ENCODE measurements at regions not wholly inside any gene's neighbourhood (a gene's known extent, or its start where the extent isn't known, plus 50 kb on each side); places are given as distances from the start of the nearest gene placed in this dataset.
A peak's percentile ranks its signal among the peaks of the same experiment; 100 is the strongest.

DNA sequence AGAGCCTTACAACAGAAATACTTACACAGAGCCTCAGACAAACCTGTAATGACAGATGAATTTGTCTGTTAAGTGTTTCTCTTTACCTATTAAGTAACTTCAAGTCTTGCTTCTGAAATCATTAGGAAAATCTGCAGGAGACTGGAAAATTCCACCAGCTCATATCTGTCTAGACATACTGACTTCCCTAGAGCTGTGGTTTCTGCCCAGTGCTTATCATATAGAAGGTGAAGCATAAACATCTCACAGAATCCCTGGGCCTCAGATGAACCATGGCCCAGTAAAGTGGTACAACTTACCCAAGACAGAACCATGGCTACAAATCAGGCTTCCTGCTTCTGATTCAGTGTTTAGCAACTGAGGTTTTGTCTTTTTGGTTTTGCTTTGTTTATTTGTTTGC, 91.6 kb downstream of the EGLN3 start:
- CTCF ChIA-PET = interaction anchor here (1.2 to 1.4 kb wide), 3 partner anchors 10 to 473 kb away, joined by 3 to 10 read pairs (median 3); no protein-coding TSS in a partner anchor
- Mint-ChIP-seq H3K27ac (no peak overlapping the region), H3K4me3 (no peak overlapping the region), H3K9me3 (peaks cover 4% of the 10 kb centered on the region), H3K27me3 (ENCODE audit: low read depth) (no peaks in the 10 kb centered on the region), H3K36me3 (no peaks in the 10 kb centered on the region), H3K4me1 (no peaks in the 10 kb centered on the region)
- ATAC-seq = no peak
- POLR2A ChIA-PET = no interaction called here
- no peak for DNase-seq (ENCODE audit: low spot score)
- TF ChIP-seq ZNF138 (CRISPR knock-in tag; conservative IDR thresholded peaks at IDR 0.05) (no peak), ZNF219 (CRISPR knock-in tag; IDR thresholded peaks at IDR 0.05; ENCODE audit: borderline replicate concordance) (no peak)

DNA sequence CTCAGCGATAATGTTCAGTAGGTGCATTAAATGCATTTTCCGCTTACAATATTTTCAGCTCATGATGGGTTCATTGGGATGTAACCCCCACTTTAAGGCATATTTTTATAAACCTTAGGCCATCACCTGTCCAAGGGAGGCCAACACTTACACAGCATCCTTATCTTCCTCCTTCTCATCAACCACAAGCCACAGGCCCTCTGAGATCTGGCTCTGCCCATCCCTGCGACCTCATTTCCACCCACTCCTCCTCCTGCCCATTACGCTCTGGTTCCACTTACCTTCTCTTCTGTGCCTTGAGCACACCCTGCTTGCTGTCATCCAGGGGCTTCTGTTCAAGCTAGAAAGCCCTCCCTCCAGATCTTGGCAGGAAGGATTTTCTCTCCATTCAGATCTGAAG, 93.2 kb downstream of the EGLN3 start:
- no peaks in the 10 kb centered on the region for H3K27me3 Mint-ChIP-seq (ENCODE audit: low read depth)
- ChIA-PET CTCF (no interaction called here), POLR2A (no interaction called here)
- H3K9me3 Mint-ChIP-seq = peaks cover 4% of the 10 kb centered on the region
- no peak for DNase-seq (ENCODE audit: low spot score)
- no peak for ATAC-seq
- no peak overlapping the region for H3K27ac Mint-ChIP-seq
- TF ChIP-seq, protein P1, sequence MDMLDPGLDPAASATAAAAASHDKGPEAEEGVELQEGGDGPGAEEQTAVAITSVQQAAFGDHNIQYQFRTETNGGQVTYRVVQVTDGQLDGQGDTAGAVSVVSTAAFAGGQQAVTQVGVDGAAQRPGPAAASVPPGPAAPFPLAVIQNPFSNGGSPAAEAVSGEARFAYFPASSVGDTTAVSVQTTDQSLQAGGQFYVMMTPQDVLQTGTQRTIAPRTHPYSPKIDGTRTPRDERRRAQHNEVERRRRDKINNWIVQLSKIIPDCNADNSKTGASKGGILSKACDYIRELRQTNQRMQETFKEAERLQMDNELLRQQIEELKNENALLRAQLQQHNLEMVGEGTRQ (CRISPR knock-in tag; IDR thresholded peaks at IDR 0.05) = no peak
- TF ChIP-seq SP1 (CRISPR knock-in tag; conservative IDR thresholded peaks at IDR 0.05) (no peak), SMAD4 (CRISPR knock-in tag; IDR thresholded peaks at IDR 0.05) (no peak)
- no peak overlapping the region for H3K4me3 Mint-ChIP-seq
- H3K4me1 Mint-ChIP-seq = peaks cover 4% of the 10 kb centered on the region
- H3K36me3 Mint-ChIP-seq = no peaks in the 10 kb centered on the region

DNA sequence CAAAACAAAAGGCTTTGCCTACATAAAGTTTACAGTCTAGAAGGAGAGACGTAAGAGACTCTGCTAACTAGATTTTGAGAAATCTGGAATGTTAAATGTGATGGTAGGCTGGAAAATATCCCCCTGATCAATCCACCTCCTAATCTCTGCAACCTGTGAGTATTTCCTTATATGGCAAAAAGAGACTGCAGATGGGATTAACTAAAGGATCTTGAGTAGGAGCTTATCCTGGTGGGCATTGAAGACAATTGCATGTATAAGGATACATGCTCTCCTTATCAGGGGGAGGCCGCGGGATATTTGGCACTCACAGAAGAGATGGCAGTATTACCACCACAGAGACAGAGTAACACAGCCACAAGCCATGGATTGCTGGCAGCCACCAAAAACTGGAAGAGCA, 95.2 kb downstream of the EGLN3 start:
- ATAC-seq (peak; percentile 77), DNase-seq (ENCODE audit: low spot score) (no peak)
- ChIA-PET CTCF (no interaction called here), POLR2A (no interaction called here)
- Mint-ChIP-seq H3K27me3 (ENCODE audit: low read depth) (no peaks in the 10 kb centered on the region), H3K4me3 (no peak overlapping the region), H3K36me3 (no peaks in the 10 kb centered on the region), H3K9me3 (peaks cover 4% of the 10 kb centered on the region), H3K27ac (no peak overlapping the region), H3K4me1 (peaks cover 24% of the 10 kb centered on the region)
- TF ChIP-seq, protein P2, sequence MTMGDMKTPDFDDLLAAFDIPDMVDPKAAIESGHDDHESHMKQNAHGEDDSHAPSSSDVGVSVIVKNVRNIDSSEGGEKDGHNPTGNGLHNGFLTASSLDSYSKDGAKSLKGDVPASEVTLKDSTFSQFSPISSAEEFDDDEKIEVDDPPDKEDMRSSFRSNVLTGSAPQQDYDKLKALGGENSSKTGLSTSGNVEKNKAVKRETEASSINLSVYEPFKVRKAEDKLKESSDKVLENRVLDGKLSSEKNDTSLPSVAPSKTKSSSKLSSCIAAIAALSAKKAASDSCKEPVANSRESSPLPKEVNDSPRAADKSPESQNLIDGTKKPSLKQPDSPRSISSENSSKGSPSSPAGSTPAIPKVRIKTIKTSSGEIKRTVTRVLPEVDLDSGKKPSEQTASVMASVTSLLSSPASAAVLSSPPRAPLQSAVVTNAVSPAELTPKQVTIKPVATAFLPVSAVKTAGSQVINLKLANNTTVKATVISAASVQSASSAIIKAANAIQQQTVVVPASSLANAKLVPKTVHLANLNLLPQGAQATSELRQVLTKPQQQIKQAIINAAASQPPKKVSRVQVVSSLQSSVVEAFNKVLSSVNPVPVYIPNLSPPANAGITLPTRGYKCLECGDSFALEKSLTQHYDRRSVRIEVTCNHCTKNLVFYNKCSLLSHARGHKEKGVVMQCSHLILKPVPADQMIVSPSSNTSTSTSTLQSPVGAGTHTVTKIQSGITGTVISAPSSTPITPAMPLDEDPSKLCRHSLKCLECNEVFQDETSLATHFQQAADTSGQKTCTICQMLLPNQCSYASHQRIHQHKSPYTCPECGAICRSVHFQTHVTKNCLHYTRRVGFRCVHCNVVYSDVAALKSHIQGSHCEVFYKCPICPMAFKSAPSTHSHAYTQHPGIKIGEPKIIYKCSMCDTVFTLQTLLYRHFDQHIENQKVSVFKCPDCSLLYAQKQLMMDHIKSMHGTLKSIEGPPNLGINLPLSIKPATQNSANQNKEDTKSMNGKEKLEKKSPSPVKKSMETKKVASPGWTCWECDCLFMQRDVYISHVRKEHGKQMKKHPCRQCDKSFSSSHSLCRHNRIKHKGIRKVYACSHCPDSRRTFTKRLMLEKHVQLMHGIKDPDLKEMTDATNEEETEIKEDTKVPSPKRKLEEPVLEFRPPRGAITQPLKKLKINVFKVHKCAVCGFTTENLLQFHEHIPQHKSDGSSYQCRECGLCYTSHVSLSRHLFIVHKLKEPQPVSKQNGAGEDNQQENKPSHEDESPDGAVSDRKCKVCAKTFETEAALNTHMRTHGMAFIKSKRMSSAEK (CRISPR knock-in tag; IDR thresholded peaks at IDR 0.05; ENCODE audit: borderline replicate concordance) = no peak
